Progenitor cell of endocrine pancreas (in vitro differentiated cells): ENCODE measurements at regions not wholly inside any gene's neighbourhood (a gene's known extent, or its start where the extent isn't known, plus 50 kb on each side); places are given as distances from the start of the nearest gene placed in this dataset.
"Not testable (repeated sequence)": the region's sequence is repeated elsewhere in the genome, so short reads cannot be mapped to it uniquely, and the experiment has no call there.

Experiments
- DNase-seq: peaks from one replicate; pipeline ENCODE4 v3.0.0; 2021; ENCODE audit warnings: low spot score; ENCODE audit not compliant: unreplicated experiment
- H3K27ac Mint-ChIP-seq: 2 replicates; pipeline ENCODE4 v1.8.0; 2021; ENCODE audit warnings: mild to moderate bottlenecking, moderate library complexity, mixed read lengths
- H3K27me3 Mint-ChIP-seq: 2 replicates; pipeline ENCODE4 v1.8.0; 2021; ENCODE audit warnings: mixed read lengths
- H3K36me3 Mint-ChIP-seq: 2 replicates; pipeline ENCODE4 v1.8.0; 2022; ENCODE audit warnings: mixed read lengths; ENCODE audit not compliant: insufficient read depth
- H3K4me1 Mint-ChIP-seq: 2 replicates; pipeline ENCODE4 v1.8.0; 2021; ENCODE audit warnings: low read depth, mixed read lengths
- H3K4me3 Mint-ChIP-seq: 2 replicates; pipeline ENCODE4 v1.8.0; 2021; ENCODE audit warnings: low read depth, mild to moderate bottlenecking, moderate library complexity, mixed read lengths
- H3K9me3 Mint-ChIP-seq: 2 replicates; pipeline ENCODE4 v1.8.0; 2021; ENCODE audit warnings: low read depth, mixed read lengths
- CTCF ChIP-seq: fragments of 200-600 bp; sonication (generic); IDR thresholded peaks from one replicate; pipeline ENCODE4 v1.5.0; 2021; ENCODE audit warnings: antibody characterized with exemption, mild to moderate bottlenecking; ENCODE audit not compliant: unreplicated experiment

GRCh38 chr6:66103954-66104353, 396.9 kb upstream of the EYS start:
- TF ChIP-seq CTCF = no peak
- H3K27ac Mint-ChIP-seq = no peak overlapping the region
- peaks cover 4% of the 10 kb centered on the region for H3K36me3 Mint-ChIP-seq
- no peak overlapping the region for H3K4me3 Mint-ChIP-seq
- H3K27me3 Mint-ChIP-seq = no peaks in the 10 kb centered on the region
- DNase-seq = no peak
- H3K4me1 Mint-ChIP-seq = no peaks in the 10 kb centered on the region
- H3K9me3 Mint-ChIP-seq = peaks cover 21% of the 10 kb centered on the region

- no peak overlapping the region for H3K27ac Mint-ChIP-seq
- peaks cover 4% of the 10 kb centered on the region for H3K36me3 Mint-ChIP-seq
- no peaks in the 10 kb centered on the region for H3K27me3 Mint-ChIP-seq
- DNase-seq = no peak
- H3K9me3 Mint-ChIP-seq = peaks cover 26% of the 10 kb centered on the region
- no peaks in the 10 kb centered on the region for H3K4me1 Mint-ChIP-seq
- TF ChIP-seq CTCF = no peak
- H3K4me3 Mint-ChIP-seq = no peak overlapping the region
Observed at GRCh38 chr6:66103354-66103753, 396.3 kb upstream of the EYS start.

GRCh38 chr6:66096679-66097078, 389.7 kb upstream of the EYS start:
- no peak for TF ChIP-seq CTCF
- no peak for DNase-seq
- no peak overlapping the region for H3K27ac Mint-ChIP-seq
- no peak overlapping the region for H3K4me3 Mint-ChIP-seq
- H3K4me1 Mint-ChIP-seq = no peaks in the 10 kb centered on the region
- H3K27me3 Mint-ChIP-seq = no peaks in the 10 kb centered on the region
- peaks cover 22% of the 10 kb centered on the region for H3K9me3 Mint-ChIP-seq
- H3K36me3 Mint-ChIP-seq = peaks cover 2% of the 10 kb centered on the region

- peaks cover 2% of the 10 kb centered on the region for H3K36me3 Mint-ChIP-seq
- no peak for TF ChIP-seq CTCF
- no peak overlapping the region for H3K4me3 Mint-ChIP-seq
- no peak overlapping the region for H3K27ac Mint-ChIP-seq
- no peaks in the 10 kb centered on the region for H3K4me1 Mint-ChIP-seq
- DNase-seq = no peak
- H3K9me3 Mint-ChIP-seq = peaks cover 20% of the 10 kb centered on the region
- no peaks in the 10 kb centered on the region for H3K27me3 Mint-ChIP-seq
Observed at GRCh38 chr6:66094615-66095014, 387.6 kb upstream of the EYS start.

- H3K4me3 Mint-ChIP-seq, H3K9me3 Mint-ChIP-seq, H3K27ac Mint-ChIP-seq, H3K36me3 Mint-ChIP-seq, H3K27me3 Mint-ChIP-seq, H3K4me1 Mint-ChIP-seq, DNase-seq: not testable (repeated sequence)
Observed at GRCh38 chr6:66092306-66092705, 385.3 kb upstream of the EYS start.

GRCh38 chr6:66086532-66086931, 379.5 kb upstream of the EYS start:
- DNase-seq = no peak
- H3K9me3 Mint-ChIP-seq = peaks cover 23% of the 10 kb centered on the region
- H3K36me3 Mint-ChIP-seq = no peaks in the 10 kb centered on the region
- no peak for TF ChIP-seq CTCF
- no peaks in the 10 kb centered on the region for H3K27me3 Mint-ChIP-seq
- H3K27ac Mint-ChIP-seq = no peak overlapping the region
- no peaks in the 10 kb centered on the region for H3K4me1 Mint-ChIP-seq
- H3K4me3 Mint-ChIP-seq = no peak overlapping the region
